GM23338 (cell line): ENCODE measurements at regions not wholly inside any gene's neighbourhood (a gene's known extent, or its start where the extent isn't known, plus 50 kb on each side); places are given as distances from the start of the nearest gene placed in this dataset.

ENCODE experiments used
- ATAC-seq: fragments of 200-7000 bp; cut with Tn5 transposase; 3 replicates; pipeline ENCODE4 v1.9.1; 2020
- DNase-seq: peaks from one replicate; pipeline ENCODE4 v3.0.0-alpha.2; 2015; ENCODE audit warnings: low spot score
- H2AFZ ChIP-seq: fragments of 200-600 bp; sonication (generic); 2 replicates; pipeline ENCODE4 v1.8.0; 2016; ENCODE audit warnings: antibody characterized with exemption, mild to moderate bottlenecking, moderate library complexity
- H3F3A ChIP-seq: fragments of 200-600 bp; sonication (generic); replicated peaks from 2 replicates; pipeline ENCODE4 v1.8.0; 2017; ENCODE audit warnings: antibody characterized with exemption, mixed run types, low read depth
- H3K27ac ChIP-seq: fragments of 200-600 bp; sonication (generic); 2 replicates; pipeline ENCODE4 v1.6.1; 2016; ENCODE audit warnings: low read depth
- H3K27me3 ChIP-seq: fragments of 200-600 bp; sonication (generic); 2 replicates; pipeline ENCODE4 v1.8.0; 2016; ENCODE audit warnings: mild to moderate bottlenecking, mixed run types, moderate library complexity; ENCODE audit not compliant: insufficient read depth
- H3K36me3 ChIP-seq: fragments of 200-600 bp; sonication (generic); 2 replicates; pipeline ENCODE4 v1.8.0; 2016; ENCODE audit warnings: mild to moderate bottlenecking; ENCODE audit not compliant: insufficient read depth
- H3K4me1 ChIP-seq: fragments of 200-600 bp; sonication (generic); 2 replicates; pipeline ENCODE4 v1.8.0; 2016; ENCODE audit warnings: mild to moderate bottlenecking, moderate library complexity; ENCODE audit not compliant: insufficient read depth
- H3K4me2 ChIP-seq: fragments of 200-600 bp; sonication (generic); 2 replicates; pipeline ENCODE4 v1.7.1; 2017; ENCODE audit warnings: mixed run types
- H3K4me3 ChIP-seq: fragments of 200-600 bp; sonication (generic); 2 replicates; pipeline ENCODE4 v1.6.1; 2016; ENCODE audit warnings: mixed run types
- H3K79me2 ChIP-seq: fragments of 200-600 bp; sonication (generic); replicated peaks from 2 replicates; pipeline ENCODE4 v1.8.0; 2017; ENCODE audit warnings: mild to moderate bottlenecking; ENCODE audit not compliant: insufficient read depth
- H3K9me2 ChIP-seq: fragments of 200-600 bp; sonication (generic); 2 replicates; pipeline ENCODE4 v1.8.0; 2017; ENCODE audit not compliant: insufficient read depth
- H4K20me1 ChIP-seq: fragments of 200-600 bp; sonication (generic); replicated peaks from 2 replicates; pipeline ENCODE4 v1.8.0; 2017; ENCODE audit warnings: mild to moderate bottlenecking; ENCODE audit not compliant: insufficient read depth
- H3K27ac Mint-ChIP-seq: 2 replicates; pipeline ENCODE4 v1.8.0; 2020; ENCODE audit warnings: inconsistent platforms, mild to moderate bottlenecking, moderate library complexity, mixed read lengths
- H3K27me3 Mint-ChIP-seq: 3 replicates; pipeline ENCODE4 v1.8.0; 2022; ENCODE audit warnings: low read depth, mild to moderate bottlenecking, moderate library complexity, mixed read lengths, inconsistent platforms; ENCODE audit not compliant: insufficient read depth, poor library complexity
- H3K36me3 Mint-ChIP-seq: 3 replicates; pipeline ENCODE4 v1.8.0; 2021; ENCODE audit warnings: low read depth, mild to moderate bottlenecking, inconsistent platforms, moderate library complexity, mixed read lengths
- H3K4me1 Mint-ChIP-seq: 3 replicates; pipeline ENCODE4 v1.8.0; 2020; ENCODE audit warnings: mild to moderate bottlenecking, inconsistent platforms, mixed read lengths
- H3K4me3 Mint-ChIP-seq: 3 replicates; pipeline ENCODE4 v1.8.0; 2021; ENCODE audit warnings: moderate library complexity, mild to moderate bottlenecking, inconsistent platforms, mixed read lengths
- H3K9me3 Mint-ChIP-seq: 3 replicates; pipeline ENCODE4 v1.8.0; 2020; ENCODE audit warnings: moderate library complexity, mild to moderate bottlenecking, inconsistent platforms, mixed read lengths
- CREB1 ChIP-seq: fragments of 250-450 bp; sonication (Bioruptor Pico); IDR thresholded peaks from 2 replicates; pipeline ENCODE4 v1.5.0; 2020; ENCODE audit warnings: low read depth, mild to moderate bottlenecking, moderate library complexity
- CTCF ChIP-seq, 2 experiments: fragments of 200-600 bp in 1 of 2; sonication (generic) in 1 of 2; conservative IDR thresholded peaks; 2 replicates each; pipeline versions ENCODE4 v1.5.1 to v1.6.1; 2016 to 2017; ENCODE audit warnings: antibody characterized with exemption in 2 of 2, low read depth in 2 of 2, mild to moderate bottlenecking in 2 of 2, moderate library complexity in 1 of 2
- POLR2AphosphoS5 ChIP-seq: IDR thresholded peaks from 2 replicates; pipeline ENCODE4 v1.6.1; 2016; ENCODE audit warnings: antibody characterized with exemption, low read depth
- STAT1 ChIP-seq: IDR thresholded peaks from one replicate; pipeline ENCODE4 v1.6.1; 2016; ENCODE audit warnings: antibody characterized with exemption; ENCODE audit not compliant: unreplicated experiment
- ZNF114 ChIP-seq: fragments of 250-450 bp; sonication (Bioruptor Pico); IDR thresholded peaks from 2 replicates; pipeline ENCODE4 v1.5.0; 2020; ENCODE audit warnings: mild to moderate bottlenecking, moderate library complexity
- ZNF331 ChIP-seq: fragments of 250-450 bp; sonication (Bioruptor Pico); IDR thresholded peaks from 2 replicates; pipeline ENCODE4 v1.5.0; 2020; ENCODE audit warnings: low read depth, mild to moderate bottlenecking, moderate library complexity
- TF ChIP-seq, protein P1 (sequence below): fragments of 250-450 bp; sonication (Bioruptor Pico); IDR thresholded peaks from 2 replicates; pipeline ENCODE4 v1.5.0; 2020; ENCODE audit warnings: mild to moderate bottlenecking, moderate library complexity

DNA sequence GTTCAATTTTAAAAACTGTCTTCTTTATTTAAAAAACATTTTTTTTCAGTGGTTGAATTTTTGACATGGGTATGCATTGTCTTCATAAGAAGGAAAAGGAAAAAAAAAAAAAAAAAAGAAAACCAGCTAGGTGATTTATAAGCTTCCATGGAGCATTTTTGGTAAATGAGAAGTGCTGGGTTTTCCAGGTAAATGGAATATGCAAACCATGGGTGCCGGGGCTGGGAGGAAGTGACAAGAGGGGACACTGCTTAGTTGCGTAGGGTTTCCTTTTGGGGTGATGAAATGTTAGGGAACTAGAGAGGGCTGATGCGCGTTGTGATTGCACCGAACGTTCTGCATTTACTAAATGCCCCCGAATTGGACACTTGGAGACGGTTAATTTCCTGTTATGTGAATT lies 217.4 kb upstream of the FOXF1 start:
- H3K27me3 ChIP-seq, result peaks cover 46% of the 10 kb centered on the region
- no peak overlapping the region for H2AFZ ChIP-seq
- Mint-ChIP-seq H3K9me3 (no peaks in the 10 kb centered on the region), H3K27me3 (peaks cover 61% of the 10 kb centered on the region), H3K36me3 (no peaks in the 10 kb centered on the region), H3K4me3 (no peak overlapping the region), H3K27ac (no peak overlapping the region), H3K4me1 (peaks cover 33% of the 10 kb centered on the region)
- H3K27ac ChIP-seq, result no peak overlapping the region
- no peak overlapping the region for H3K4me3 ChIP-seq
- no peaks in the 10 kb centered on the region for H3K79me2 ChIP-seq
- no peaks in the 10 kb centered on the region for H3K36me3 ChIP-seq
- H4K20me1 ChIP-seq, result no peaks in the 10 kb centered on the region
- H3F3A ChIP-seq, result 0 out of 2 replicates have a peak, but pooled peaks cover 4% of the 10 kb centered on the region
- ATAC-seq (no peak), DNase-seq (no peak)
- H3K4me1 ChIP-seq, result peaks cover 23% of the 10 kb centered on the region
- no peak overlapping the region for H3K4me2 ChIP-seq
- no peaks in the 10 kb centered on the region for H3K9me2 ChIP-seq
- TF ChIP-seq ZNF114 (CRISPR knock-in tag) (no peak), CTCF (conservative IDR thresholded peaks at IDR 0.05; ENCODE audit: low read depth in 2 of 2) (no peak), STAT1 (no peak), ZNF331 (CRISPR knock-in tag) (no peak), POLR2AphosphoS5 (no peak), CREB1 (no peak)
- TF ChIP-seq, protein P1, sequence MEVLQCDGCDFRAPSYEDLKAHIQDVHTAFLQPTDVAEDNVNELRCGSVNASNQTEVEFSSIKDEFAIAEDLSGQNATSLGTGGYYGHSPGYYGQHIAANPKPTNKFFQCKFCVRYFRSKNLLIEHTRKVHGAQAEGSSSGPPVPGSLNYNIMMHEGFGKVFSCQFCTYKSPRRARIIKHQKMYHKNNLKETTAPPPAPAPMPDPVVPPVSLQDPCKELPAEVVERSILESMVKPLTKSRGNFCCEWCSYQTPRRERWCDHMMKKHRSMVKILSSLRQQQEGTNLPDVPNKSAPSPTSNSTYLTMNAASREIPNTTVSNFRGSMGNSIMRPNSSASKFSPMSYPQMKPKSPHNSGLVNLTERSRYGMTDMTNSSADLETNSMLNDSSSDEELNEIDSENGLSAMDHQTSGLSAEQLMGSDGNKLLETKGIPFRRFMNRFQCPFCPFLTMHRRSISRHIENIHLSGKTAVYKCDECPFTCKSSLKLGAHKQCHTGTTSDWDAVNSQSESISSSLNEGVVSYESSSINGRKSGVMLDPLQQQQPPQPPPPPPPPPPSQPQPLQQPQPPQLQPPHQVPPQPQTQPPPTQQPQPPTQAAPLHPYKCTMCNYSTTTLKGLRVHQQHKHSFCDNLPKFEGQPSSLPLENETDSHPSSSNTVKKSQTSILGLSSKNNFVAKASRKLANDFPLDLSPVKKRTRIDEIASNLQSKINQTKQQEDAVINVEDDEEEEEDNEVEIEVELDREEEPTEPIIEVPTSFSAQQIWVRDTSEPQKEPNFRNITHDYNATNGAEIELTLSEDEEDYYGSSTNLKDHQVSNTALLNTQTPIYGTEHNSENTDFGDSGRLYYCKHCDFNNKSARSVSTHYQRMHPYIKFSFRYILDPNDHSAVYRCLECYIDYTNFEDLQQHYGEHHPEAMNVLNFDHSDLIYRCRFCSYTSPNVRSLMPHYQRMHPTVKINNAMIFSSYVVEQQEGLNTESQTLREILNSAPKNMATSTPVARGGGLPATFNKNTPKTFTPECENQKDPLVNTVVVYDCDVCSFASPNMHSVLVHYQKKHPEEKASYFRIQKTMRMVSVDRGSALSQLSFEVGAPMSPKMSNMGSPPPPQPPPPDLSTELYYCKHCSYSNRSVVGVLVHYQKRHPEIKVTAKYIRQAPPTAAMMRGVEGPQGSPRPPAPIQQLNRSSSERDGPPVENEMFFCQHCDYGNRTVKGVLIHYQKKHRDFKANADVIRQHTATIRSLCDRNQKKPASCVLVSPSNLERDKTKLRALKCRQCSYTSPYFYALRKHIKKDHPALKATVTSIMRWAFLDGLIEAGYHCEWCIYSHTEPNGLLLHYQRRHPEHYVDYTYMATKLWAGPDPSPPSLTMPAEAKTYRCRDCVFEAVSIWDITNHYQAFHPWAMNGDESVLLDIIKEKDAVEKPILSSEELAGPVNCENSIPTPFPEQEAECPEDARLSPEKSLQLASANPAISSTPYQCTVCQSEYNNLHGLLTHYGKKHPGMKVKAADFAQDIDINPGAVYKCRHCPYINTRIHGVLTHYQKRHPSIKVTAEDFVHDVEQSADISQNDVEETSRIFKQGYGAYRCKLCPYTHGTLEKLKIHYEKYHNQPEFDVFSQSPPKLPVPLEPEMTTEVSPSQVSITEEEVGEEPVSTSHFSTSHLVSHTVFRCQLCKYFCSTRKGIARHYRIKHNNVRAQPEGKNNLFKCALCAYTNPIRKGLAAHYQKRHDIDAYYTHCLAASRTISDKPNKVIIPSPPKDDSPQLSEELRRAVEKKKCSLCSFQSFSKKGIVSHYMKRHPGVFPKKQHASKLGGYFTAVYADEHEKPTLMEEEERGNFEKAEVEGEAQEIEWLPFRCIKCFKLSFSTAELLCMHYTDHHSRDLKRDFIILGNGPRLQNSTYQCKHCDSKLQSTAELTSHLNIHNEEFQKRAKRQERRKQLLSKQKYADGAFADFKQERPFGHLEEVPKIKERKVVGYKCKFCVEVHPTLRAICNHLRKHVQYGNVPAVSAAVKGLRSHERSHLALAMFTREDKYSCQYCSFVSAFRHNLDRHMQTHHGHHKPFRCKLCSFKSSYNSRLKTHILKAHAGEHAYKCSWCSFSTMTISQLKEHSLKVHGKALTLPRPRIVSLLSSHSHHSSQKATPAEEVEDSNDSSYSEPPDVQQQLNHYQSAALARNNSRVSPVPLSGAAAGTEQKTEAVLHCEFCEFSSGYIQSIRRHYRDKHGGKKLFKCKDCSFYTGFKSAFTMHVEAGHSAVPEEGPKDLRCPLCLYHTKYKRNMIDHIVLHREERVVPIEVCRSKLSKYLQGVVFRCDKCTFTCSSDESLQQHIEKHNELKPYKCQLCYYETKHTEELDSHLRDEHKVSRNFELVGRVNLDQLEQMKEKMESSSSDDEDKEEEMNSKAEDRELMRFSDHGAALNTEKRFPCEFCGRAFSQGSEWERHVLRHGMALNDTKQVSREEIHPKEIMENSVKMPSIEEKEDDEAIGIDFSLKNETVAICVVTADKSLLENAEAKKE (CRISPR knock-in tag), result no peak
